Keratinocyte (primary cell): ENCODE measurements at regions not wholly inside any gene's neighbourhood (a gene's known extent, or its start where the extent isn't known, plus 50 kb on each side); places are given as distances from the start of the nearest gene placed in this dataset.
A peak's percentile ranks its signal among the peaks of the same experiment; 100 is the strongest.

Source experiments
- DNase-seq: peaks from one replicate; pipeline ENCODE4 v3.0.0-alpha.2; 2011; ENCODE audit warnings: low read depth, missing footprints, low spot score
- FAIRE-seq: peaks from 2 replicates; lab custom pipeline; 2011; peaks lifted over from hg19 to GRCh38; lab: Jason Lieb, UNC
- H2AFZ ChIP-seq: 2 replicates; pipeline ENCODE4 v1.6.0; 2012; ENCODE audit warnings: low read length, control low read depth, inconsistent platforms; ENCODE audit not compliant: control insufficient read depth
- H3K27ac ChIP-seq: 2 replicates; pipeline ENCODE4 v1.5.1; 2011; ENCODE audit warnings: low read length; ENCODE audit not compliant: control insufficient read depth, insufficient read depth
- H3K27me3 ChIP-seq: 3 replicates; pipeline ENCODE4 v1.6.0; 2011; ENCODE audit warnings: low read length; ENCODE audit not compliant: control insufficient read depth, insufficient read depth; ENCODE audit errors: extremely low read depth
- H3K36me3 ChIP-seq, 2 experiments: 2 replicates in 1 of 2; 3 replicates in 1 of 2; pipeline ENCODE4 v1.5.1; 2011; ENCODE audit warnings: low read length in 2 of 2, mild to moderate bottlenecking in 1 of 2; ENCODE audit not compliant: control insufficient read depth in 2 of 2, insufficient read depth in 2 of 2; ENCODE audit errors: extremely low read depth in 1 of 2
- H3K4me1 ChIP-seq: 3 replicates; pipeline ENCODE4 v1.5.1; 2011; ENCODE audit warnings: low read length; ENCODE audit not compliant: control insufficient read depth, insufficient read depth; ENCODE audit errors: extremely low read depth
- H3K4me2 ChIP-seq: 3 replicates; pipeline ENCODE4 v1.6.0; 2011; ENCODE audit warnings: low read depth, low read length; ENCODE audit not compliant: control insufficient read depth, insufficient read depth; ENCODE audit errors: extremely low read depth
- H3K4me3 ChIP-seq, 3 experiments: fragments of 200-600 bp in 1 of 3; sonication (generic) in 1 of 3; 2 replicates in 2 of 3; 3 replicates in 1 of 3; pipeline ENCODE4 v1.5.1; 2011 to 2016; ENCODE audit warnings: low read length in 3 of 3, mild to moderate bottlenecking in 3 of 3, control low read depth in 2 of 3, inconsistent platforms in 1 of 3, low read depth in 1 of 3, mixed read lengths in 1 of 3, mixed run types in 1 of 3, moderate library complexity in 1 of 3; ENCODE audit not compliant: control insufficient read depth in 2 of 3, insufficient read depth in 2 of 3; ENCODE audit errors: extremely low read depth in 1 of 3
- H3K79me2 ChIP-seq: 2 replicates; pipeline ENCODE4 v1.6.0; 2012; ENCODE audit warnings: low read length; ENCODE audit not compliant: control insufficient read depth, insufficient read depth
- H3K9ac ChIP-seq: 3 replicates; pipeline ENCODE4 v1.6.0; 2011; ENCODE audit warnings: low read length; ENCODE audit not compliant: control insufficient read depth, insufficient read depth; ENCODE audit errors: extremely low read depth
- H3K9me1 ChIP-seq: 3 replicates; pipeline ENCODE4 v1.6.0; 2011; ENCODE audit warnings: low read length; ENCODE audit not compliant: control insufficient read depth, insufficient read depth; ENCODE audit errors: extremely low read depth
- H3K9me3 ChIP-seq: 2 replicates; pipeline ENCODE4 v1.5.1; 2012; ENCODE audit warnings: low read depth, low read length; ENCODE audit not compliant: control insufficient read depth
- H4K20me1 ChIP-seq: 3 replicates; pipeline ENCODE4 v1.6.0; 2011; ENCODE audit warnings: low read length; ENCODE audit not compliant: control insufficient read depth, insufficient read depth; ENCODE audit errors: extremely low read depth
- EZH2 ChIP-seq: IDR thresholded peaks from one replicate; pipeline ENCODE4 v1.6.1; 2012; ENCODE audit warnings: inconsistent platforms, mild to moderate bottlenecking, low read length, moderate library complexity
- dilution Hi-C: fragments of 300-500 bp; cut with MboI; formaldehyde crosslinking; loops from one replicate; pipeline ENCODE4 v1.7.0; 2020; ENCODE audit warnings: low sequenced_read_pairs; ENCODE audit not compliant: extremely low pct_ligation_motif_present
- TF ChIP-seq, protein P1 (sequence below), 3 experiments: IDR thresholded peaks in 1 of 3; conservative IDR thresholded peaks in 1 of 3; optimal IDR thresholded peaks in 1 of 3; 2 replicates in 2 of 3; 3 replicates in 1 of 3; pipeline versions ENCODE3 to v1.5.1; 2011; ENCODE audit warnings: low read length in 3 of 3, mild to moderate bottlenecking in 3 of 3, moderate library complexity in 2 of 3, control low read depth in 1 of 3, inconsistent platforms in 1 of 3; ENCODE audit not compliant: insufficient read depth in 2 of 3; ENCODE audit errors: extremely low read depth in 1 of 3

DNA sequence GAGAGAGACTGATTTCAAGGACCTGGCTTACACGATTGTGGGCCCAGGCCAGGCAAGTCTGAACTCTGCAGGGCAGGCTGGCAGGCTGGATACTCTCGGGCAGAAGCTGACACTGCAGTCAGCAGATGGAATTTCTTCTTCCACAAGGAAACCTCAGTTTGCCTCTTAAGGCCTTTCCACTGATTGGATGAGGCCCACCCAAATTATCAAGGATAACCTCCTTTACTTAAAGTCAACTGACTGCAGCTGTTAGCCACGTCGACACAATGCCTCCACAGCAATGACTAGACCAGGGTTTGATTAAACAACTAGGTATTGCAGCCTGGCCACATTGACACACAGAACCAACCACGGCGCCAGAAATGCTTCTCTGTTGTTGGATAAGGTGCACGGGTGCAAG, 130.5 kb downstream of the PSMG1 start:
- no peaks in the 10 kb centered on the region for H3K9me1 ChIP-seq
- H3K27me3 ChIP-seq: no peaks in the 10 kb centered on the region
- H3K27ac ChIP-seq: no peak overlapping the region
- no peaks in the 10 kb centered on the region for H4K20me1 ChIP-seq
- FAIRE-seq: peak; percentile 68
- no peak for TF ChIP-seq EZH2
- TF ChIP-seq, protein P1, sequence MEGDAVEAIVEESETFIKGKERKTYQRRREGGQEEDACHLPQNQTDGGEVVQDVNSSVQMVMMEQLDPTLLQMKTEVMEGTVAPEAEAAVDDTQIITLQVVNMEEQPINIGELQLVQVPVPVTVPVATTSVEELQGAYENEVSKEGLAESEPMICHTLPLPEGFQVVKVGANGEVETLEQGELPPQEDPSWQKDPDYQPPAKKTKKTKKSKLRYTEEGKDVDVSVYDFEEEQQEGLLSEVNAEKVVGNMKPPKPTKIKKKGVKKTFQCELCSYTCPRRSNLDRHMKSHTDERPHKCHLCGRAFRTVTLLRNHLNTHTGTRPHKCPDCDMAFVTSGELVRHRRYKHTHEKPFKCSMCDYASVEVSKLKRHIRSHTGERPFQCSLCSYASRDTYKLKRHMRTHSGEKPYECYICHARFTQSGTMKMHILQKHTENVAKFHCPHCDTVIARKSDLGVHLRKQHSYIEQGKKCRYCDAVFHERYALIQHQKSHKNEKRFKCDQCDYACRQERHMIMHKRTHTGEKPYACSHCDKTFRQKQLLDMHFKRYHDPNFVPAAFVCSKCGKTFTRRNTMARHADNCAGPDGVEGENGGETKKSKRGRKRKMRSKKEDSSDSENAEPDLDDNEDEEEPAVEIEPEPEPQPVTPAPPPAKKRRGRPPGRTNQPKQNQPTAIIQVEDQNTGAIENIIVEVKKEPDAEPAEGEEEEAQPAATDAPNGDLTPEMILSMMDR (optimal IDR thresholded peaks at IDR 0.05 in 1 of 3, IDR thresholded peaks at IDR 0.05 in 1 of 3, conservative IDR thresholded peaks at IDR 0.05 in 1 of 3; ENCODE audit: extremely low read depth in 1 of 3, insufficient read depth in 2 of 3, low read length in 3 of 3): no peak
- H3K79me2 ChIP-seq: no peaks in the 10 kb centered on the region
- dilution Hi-C loops: no loop called here
- peaks cover 59% of the 10 kb centered on the region for H3K4me1 ChIP-seq
- H3K4me3 ChIP-seq: no peak overlapping the region
- no peak overlapping the region for H3K4me2 ChIP-seq
- H2AFZ ChIP-seq: no peak overlapping the region
- H3K9me3 ChIP-seq: no peaks in the 10 kb centered on the region
- DNase-seq: no peak
- H3K36me3 ChIP-seq: no peaks in the 10 kb centered on the region
- H3K9ac ChIP-seq: no peak overlapping the region

DNA sequence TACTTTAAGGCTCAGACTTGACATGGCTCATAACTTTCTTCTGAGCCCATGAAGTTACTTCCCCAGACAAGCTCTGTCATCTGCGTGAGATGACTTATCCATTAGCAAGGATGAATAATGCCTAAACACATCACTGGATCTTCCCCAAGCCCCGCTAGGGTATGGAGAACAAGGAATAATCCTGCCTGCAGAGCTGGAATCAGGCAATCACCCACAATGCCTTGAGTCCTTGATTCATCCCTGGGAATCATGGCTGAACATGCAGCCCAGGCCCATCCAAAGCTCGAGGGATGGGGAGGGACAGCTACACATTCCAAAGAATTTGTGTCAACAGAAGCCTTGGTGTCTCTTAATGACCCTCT, 131.7 kb downstream of the PSMG1 start:
- TF ChIP-seq EZH2: no peak
- TF ChIP-seq, protein P1 (optimal IDR thresholded peaks at IDR 0.05 in 1 of 3, IDR thresholded peaks at IDR 0.05 in 1 of 3, conservative IDR thresholded peaks at IDR 0.05 in 1 of 3; ENCODE audit: extremely low read depth in 1 of 3, insufficient read depth in 2 of 3, low read length in 3 of 3): no peak
- Histone ChIP-seq H2AFZ (no peak overlapping the region), H4K20me1 (no peaks in the 10 kb centered on the region), H3K36me3 (no peaks in the 10 kb centered on the region), H3K79me2 (no peaks in the 10 kb centered on the region), H3K4me1 (peaks cover 61% of the 10 kb centered on the region), H3K4me2 (peak overlapping the region; percentile 71), H3K27ac (peak overlapping the region; percentile 100), H3K9me1 (no peaks in the 10 kb centered on the region), H3K9ac (peak overlapping the region; percentile 78), H3K27me3 (no peaks in the 10 kb centered on the region), H3K4me3 (no peak overlapping the region), H3K9me3 (no peaks in the 10 kb centered on the region)
- DNase-seq: peak; percentile 98
- dilution Hi-C loops: no loop called here
- FAIRE-seq: peak; percentile 99
